NCI-H526 (cell line): ENCODE measurements at regions not wholly inside any gene's neighbourhood (a gene's known extent, or its start where the extent isn't known, plus 50 kb on each side); places are given as distances from the start of the nearest gene placed in this dataset.
A peak's percentile ranks its signal among the peaks of the same experiment; 100 is the strongest.

Source experiments
- DNase-seq, 2 experiments: peaks; one replicate each; lab custom pipeline; 2025; lab: John Stamatoyannopoulos, UW

- DNase-seq, result no peak
These were observed 264.8 kb downstream of the TBL1XR1 start for GRCh38 chr3:176932433-176932832.

GRCh38 chr3:176931991-176932390, 265.3 kb downstream of the TBL1XR1 start:
- no peak for DNase-seq

DNA sequence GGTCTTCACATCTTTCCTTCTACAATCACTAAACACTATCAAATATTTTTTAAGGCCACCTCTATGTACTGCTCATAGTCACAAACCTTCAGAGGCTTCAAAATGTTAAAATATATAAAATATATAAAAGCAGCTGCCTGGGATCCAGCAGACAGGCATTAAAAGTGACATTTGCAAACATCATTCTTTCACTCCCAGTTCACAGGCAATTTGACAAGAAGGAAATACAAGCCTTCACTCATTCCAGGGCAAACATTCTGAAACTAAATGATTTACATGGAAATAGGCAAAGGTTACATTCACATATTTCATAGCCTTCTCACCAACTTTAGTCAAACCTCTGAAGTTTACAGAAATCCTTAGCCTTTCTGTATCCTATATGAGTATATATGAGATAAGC, 266.3 kb downstream of the TBL1XR1 start:
- DNase-seq, result no peak

- peak in 1 of 2 experiments; percentile 26 for DNase-seq
These were observed 268.7 kb downstream of the TBL1XR1 start for GRCh38 chr3:176928582-176928931.

DNA sequence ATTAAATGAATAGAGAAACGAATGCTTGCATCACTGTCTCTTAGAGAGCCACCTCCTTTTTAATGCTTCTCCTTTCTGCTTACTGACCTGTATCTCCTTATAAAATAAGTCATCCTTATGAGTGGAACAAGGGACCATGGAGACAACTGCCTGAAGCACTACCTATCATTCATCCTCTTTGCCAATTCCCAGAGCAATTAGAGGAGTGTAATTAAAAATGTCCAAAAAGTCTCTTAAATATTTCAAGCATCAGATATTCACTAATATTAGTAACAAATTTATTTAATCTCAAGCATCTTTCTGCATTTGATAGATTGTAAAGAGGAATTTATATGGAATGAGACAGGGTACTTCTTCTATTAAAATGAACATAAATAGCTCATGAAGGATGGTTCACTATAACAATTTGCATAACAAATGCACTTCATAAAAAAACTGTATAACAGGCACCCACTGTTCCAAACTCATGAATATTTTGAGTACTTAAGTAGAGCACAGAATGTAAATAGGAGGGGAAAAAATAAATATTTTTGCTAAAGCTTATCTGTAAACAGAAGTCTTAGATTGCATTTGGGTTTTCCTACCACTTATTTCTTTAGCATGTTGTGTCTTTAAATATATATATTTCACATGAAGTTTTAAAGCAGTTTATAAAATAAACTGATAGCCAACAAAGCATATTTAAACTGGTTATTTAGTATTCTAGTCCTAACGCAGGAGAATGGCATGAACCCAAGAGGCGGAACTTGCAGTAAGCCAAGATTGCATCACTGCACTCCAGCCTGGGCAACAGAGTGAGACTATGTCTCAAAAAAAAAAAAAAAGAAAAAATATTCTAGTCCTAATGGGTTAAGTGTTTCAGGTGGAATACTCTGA, 269.3 kb downstream of the TBL1XR1 start:
- DNase-seq, result peak; percentile 88 to 91

- no peak for DNase-seq
These were observed 270.0 kb downstream of the TBL1XR1 start for GRCh38 chr3:176927280-176927679.

DNA sequence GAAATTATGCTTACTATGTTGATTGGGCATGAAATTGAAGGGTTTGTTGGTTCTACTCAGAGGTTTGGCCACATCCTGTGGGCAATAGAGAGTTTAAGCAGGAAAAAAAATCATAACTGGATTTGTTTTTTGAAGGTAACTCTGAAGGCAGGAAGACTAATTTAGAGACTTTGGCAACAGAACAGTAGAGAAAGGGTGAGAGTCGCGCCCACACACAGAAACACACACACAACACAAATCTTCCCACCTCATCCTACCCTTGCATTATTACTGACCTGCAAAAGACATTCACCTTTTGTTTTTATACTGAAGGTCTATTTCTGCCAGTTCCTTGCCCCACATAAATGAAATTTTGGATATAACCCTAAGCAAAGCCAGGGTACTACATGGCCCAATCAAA, 270.6 kb downstream of the TBL1XR1 start:
- no peak for DNase-seq

DNA sequence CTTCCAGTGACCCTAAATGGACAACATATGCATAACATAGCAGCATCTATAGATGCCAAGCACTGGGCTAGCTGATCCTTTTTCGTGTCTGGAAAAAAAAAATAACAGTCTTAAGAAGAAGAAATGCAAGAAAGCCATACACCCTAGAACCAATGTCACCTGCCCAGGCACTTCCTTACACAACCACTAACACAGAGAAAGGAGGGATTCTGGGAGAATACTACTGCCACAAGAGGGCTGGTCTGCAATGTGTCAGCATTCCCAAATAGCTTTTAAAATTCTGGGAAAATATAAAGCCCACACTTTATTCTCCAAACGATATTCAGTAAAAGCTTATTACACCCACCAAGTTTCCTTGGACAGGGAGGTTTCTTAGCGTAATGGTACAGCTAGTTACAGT, 271.2 kb downstream of the TBL1XR1 start:
- no peak for DNase-seq

GRCh38 chr3:176920766-176921160, 276.5 kb downstream of the TBL1XR1 start:
- no peak for DNase-seq

- DNase-seq, result no peak
These were observed 277.2 kb downstream of the TBL1XR1 start for GRCh38 chr3:176919836-176920765.

GRCh38 chr3:176916777-176917176, 280.5 kb downstream of the TBL1XR1 start:
- peak; percentile 51 to 76 for DNase-seq

DNA sequence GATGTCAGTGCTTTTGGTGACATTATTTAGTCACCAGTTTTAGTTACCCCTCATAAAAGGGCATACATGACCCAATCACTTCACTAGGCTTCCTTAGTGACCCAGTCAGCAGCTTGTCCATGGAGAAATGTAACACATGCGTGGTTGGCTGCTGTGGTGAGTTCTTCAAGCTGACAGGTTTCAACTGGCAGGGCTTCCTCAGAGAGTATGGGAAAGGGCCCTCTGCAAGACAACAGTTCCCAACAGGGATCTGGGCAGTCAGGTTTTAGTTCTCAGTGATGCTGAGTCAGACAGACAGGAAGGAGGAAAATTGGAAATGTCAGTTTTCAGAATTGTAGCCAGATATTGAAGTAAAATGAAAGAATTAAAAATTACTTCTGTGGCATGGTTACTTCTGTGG, 282.5 kb downstream of the TBL1XR1 start:
- DNase-seq, result no peak

- no peak for DNase-seq
These were observed 285.7 kb downstream of the TBL1XR1 start for GRCh38 chr3:176911579-176911978.

- DNase-seq, result no peak
These were observed 288.2 kb downstream of the TBL1XR1 start for GRCh38 chr3:176909044-176909443.

DNA sequence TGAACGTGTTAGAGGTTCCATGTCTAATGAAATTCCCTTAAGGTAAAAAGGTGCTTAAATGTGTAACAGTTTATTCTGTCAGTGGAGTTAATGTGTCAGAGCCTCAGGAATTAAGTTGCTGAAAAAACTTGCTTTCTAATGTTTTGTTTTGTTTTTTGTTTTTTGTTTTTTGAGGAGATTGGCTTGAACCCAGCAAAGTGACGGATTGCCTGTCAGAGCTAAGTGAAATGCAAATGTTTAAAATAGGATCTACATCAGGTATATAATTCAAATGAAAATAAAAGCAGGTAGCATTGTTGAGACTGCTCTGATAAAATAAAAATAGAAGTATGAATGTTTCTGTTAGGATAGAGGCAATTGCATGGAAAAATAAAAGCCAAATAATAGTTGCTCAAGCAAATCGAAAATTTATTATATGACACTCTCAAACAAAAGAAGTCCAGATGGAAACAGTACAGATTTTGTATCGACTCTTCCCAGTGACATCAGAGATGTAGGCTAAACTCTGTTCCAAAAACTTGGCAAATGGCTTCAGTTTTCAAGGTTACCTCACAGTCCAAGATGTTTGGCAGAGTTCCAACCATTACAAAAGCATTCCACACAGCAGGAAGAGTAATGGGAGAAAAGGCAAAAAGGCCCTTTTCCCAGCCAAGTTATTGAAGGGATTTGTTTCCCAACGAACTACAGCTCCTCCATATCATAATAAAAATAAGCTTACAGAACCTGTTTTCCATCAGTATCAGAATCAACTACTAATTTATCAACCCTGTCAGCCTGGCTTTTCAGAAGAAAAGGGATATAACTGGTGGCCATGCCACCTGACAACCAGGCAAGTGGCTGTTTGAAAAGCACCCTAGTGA, 291.0 kb downstream of the TBL1XR1 start:
- DNase-seq, result no peak

DNA sequence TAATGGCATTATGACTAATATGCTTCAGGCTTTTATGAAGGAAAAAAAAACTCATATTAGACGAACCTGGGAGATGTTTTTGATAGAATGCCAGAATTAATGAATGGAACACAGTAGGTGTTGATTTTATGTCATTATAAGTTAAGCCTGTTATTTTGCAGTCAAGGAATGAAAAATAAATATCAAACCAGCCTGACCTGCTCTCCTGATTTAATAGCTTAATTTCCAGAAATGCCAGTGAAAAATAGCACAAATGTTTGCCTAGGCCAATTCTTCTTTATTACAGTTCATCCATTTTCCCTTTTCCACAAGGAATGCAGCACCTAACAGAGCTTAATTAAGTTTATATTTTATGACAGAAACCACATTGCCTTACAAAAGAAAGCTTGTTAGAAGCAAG, 292.0 kb downstream of the TBL1XR1 start:
- no peak for DNase-seq

DNA sequence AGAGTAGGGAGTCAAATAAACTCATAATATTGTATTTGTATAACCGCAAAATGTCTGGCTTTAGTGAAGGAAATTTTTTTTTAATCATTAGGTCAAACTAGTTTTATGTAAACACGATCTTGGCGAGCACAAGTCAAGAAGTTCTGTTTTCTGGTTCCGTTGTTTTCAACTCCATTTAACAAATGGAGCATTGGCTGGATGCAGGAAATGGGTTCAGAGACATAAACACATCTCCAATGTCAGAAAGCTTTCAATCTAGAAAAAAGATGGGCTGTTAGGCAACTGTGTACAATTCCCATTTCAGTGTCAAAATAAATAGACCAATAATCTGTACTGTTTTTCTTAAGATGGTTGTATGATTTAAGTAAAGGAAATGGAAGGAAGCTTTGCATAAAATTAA, 292.8 kb downstream of the TBL1XR1 start:
- no peak for DNase-seq

- no peak for DNase-seq
These were observed 300.6 kb downstream of the TBL1XR1 start for GRCh38 chr3:176896640-176897039.

DNA sequence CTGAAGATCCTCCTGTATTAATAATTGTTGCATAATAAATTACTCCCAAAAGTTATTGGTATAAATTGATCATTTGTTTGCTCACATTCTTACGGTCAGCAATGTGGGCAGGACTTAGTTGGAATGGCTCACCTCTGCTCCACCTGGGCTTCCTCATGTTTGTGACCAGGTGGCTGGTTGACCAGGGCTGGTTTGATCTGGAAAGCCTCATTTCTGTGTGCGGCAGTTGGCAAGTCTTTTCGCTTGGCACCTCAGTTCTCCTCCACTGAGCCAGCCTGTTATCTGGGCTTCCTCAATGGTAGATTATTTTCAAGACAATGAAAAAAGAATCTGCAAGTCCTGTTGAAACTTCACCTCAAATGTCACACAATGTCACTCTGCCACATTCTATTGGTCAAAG, 301.1 kb downstream of the TBL1XR1 start:
- DNase-seq, result no peak

GRCh38 chr3:176879710-176880109, 317.6 kb downstream of the TBL1XR1 start:
- DNase-seq, result no peak

DNA sequence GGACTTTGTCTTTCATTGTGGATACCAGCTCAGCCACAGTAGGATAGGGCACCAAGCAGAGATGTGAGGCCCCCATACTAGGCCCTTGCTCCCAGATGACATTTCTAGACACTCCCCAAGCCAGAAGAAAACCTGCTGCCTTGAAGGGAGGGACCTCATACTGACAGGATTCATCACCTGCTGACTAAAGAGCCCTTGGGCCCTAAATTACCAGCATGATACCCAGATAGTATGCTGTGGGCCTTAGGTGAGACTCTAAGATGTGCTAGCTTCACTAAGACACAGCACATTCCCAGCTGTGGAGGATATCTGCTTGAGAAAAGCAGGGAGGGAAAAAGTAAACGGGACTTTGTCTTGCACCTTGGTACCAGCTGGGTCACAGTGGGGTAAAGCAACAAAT, 324.0 kb downstream of the TBL1XR1 start:
- DNase-seq, result no peak

GRCh38 chr3:176872771-176873209, 324.5 kb downstream of the TBL1XR1 start:
- peak; percentile 17 to 71 for DNase-seq
